ENCODE measurements at regions not wholly inside any gene's neighbourhood (a gene's known extent, or its start where the extent isn't known, plus 50 kb on each side); places are given as distances from the start of the nearest gene placed in this dataset.

- no peaks in the 10 kb centered on the region for H3K36me3 ChIP-seq (ENCODE audit: control insufficient read depth, insufficient read depth, low read length, severe bottlenecking)
- H3K27me3 ChIP-seq (replicated peaks; ENCODE audit: control insufficient read depth, insufficient read depth, low read length) = no peaks in the 10 kb centered on the region
- no peaks in the 10 kb centered on the region for H3K9me3 ChIP-seq (ENCODE audit: control insufficient read depth, low read length)
- no peak overlapping the region for H3K4me3 ChIP-seq (ENCODE audit: low read length)
- H3K9ac ChIP-seq (ENCODE audit: low read length) = no peak overlapping the region
- H3K4me1 ChIP-seq (ENCODE audit: control insufficient read depth, insufficient read depth, low read length) = no peaks in the 10 kb centered on the region
- no peak for DNase-seq (ENCODE audit: low read depth)
Measured at GRCh38 chr12:33555128-33555527, 115.5 kb upstream of the SYT10 start.

GRCh38 chr12:33560653-33561208 lies 121.1 kb upstream of the SYT10 start:
- Histone ChIP-seq H3K9ac (ENCODE audit: low read length) (no peak overlapping the region), H3K9me3 (ENCODE audit: control insufficient read depth, low read length) (no peaks in the 10 kb centered on the region), H3K36me3 (ENCODE audit: control insufficient read depth, insufficient read depth, low read length, severe bottlenecking) (no peaks in the 10 kb centered on the region), H3K27me3 (replicated peaks; ENCODE audit: control insufficient read depth, insufficient read depth, low read length) (no peaks in the 10 kb centered on the region), H3K4me1 (ENCODE audit: control insufficient read depth, insufficient read depth, low read length) (no peaks in the 10 kb centered on the region), H3K4me3 (ENCODE audit: low read length) (no peak overlapping the region)
- DNase-seq (ENCODE audit: low read depth) = no peak

- H3K36me3 ChIP-seq (ENCODE audit: control insufficient read depth, insufficient read depth, low read length, severe bottlenecking) = no peaks in the 10 kb centered on the region
- H3K4me1 ChIP-seq (ENCODE audit: control insufficient read depth, insufficient read depth, low read length) = no peaks in the 10 kb centered on the region
- DNase-seq (ENCODE audit: low read depth) = no peak
Measured at GRCh38 chr12:33562401-33562800, 122.8 kb upstream of the SYT10 start.

GRCh38 chr12:33566403-33566802 lies 126.8 kb upstream of the SYT10 start:
- H3K9ac ChIP-seq (ENCODE audit: low read length) = no peak overlapping the region
- DNase-seq (ENCODE audit: low read depth) = no peak
- H3K36me3 ChIP-seq (ENCODE audit: control insufficient read depth, insufficient read depth, low read length, severe bottlenecking) = no peaks in the 10 kb centered on the region
- H3K9me3 ChIP-seq (ENCODE audit: control insufficient read depth, low read length) = peaks cover 6% of the 10 kb centered on the region
- H3K4me3 ChIP-seq (ENCODE audit: low read length) = no peak overlapping the region
- no peaks in the 10 kb centered on the region for H3K4me1 ChIP-seq (ENCODE audit: control insufficient read depth, insufficient read depth, low read length)
- no peaks in the 10 kb centered on the region for H3K27me3 ChIP-seq (replicated peaks; ENCODE audit: control insufficient read depth, insufficient read depth, low read length)

More at GRCh38 chr12:33562401-33562800, 122.8 kb upstream of the SYT10 start:
- Histone ChIP-seq H3K9me3 (ENCODE audit: control insufficient read depth, low read length) (no peaks in the 10 kb centered on the region), H3K9ac (ENCODE audit: low read length) (no peak overlapping the region), H3K4me3 (ENCODE audit: low read length) (no peak overlapping the region), H3K27me3 (replicated peaks; ENCODE audit: control insufficient read depth, insufficient read depth, low read length) (no peaks in the 10 kb centered on the region)

- H3K9ac ChIP-seq (ENCODE audit: low read length) = no peak overlapping the region
- no peaks in the 10 kb centered on the region for H3K27me3 ChIP-seq (replicated peaks; ENCODE audit: control insufficient read depth, insufficient read depth, low read length)
- no peak overlapping the region for H3K4me3 ChIP-seq (ENCODE audit: low read length)
- no peak for DNase-seq (ENCODE audit: low read depth)
- peaks cover 6% of the 10 kb centered on the region for H3K9me3 ChIP-seq (ENCODE audit: control insufficient read depth, low read length)
- no peaks in the 10 kb centered on the region for H3K4me1 ChIP-seq (ENCODE audit: control insufficient read depth, insufficient read depth, low read length)
- no peaks in the 10 kb centered on the region for H3K36me3 ChIP-seq (ENCODE audit: control insufficient read depth, insufficient read depth, low read length, severe bottlenecking)
Measured at GRCh38 chr12:33575346-33575745, 135.7 kb upstream of the SYT10 start.

- Histone ChIP-seq H3K27me3 (replicated peaks; ENCODE audit: control insufficient read depth, insufficient read depth, low read length) (no peaks in the 10 kb centered on the region), H3K4me3 (ENCODE audit: low read length) (no peak overlapping the region), H3K9me3 (ENCODE audit: control insufficient read depth, low read length) (peaks cover 1% of the 10 kb centered on the region), H3K4me1 (ENCODE audit: control insufficient read depth, insufficient read depth, low read length) (peaks cover 7% of the 10 kb centered on the region), H3K9ac (ENCODE audit: low read length) (no peak overlapping the region), H3K36me3 (ENCODE audit: control insufficient read depth, insufficient read depth, low read length, severe bottlenecking) (no peaks in the 10 kb centered on the region)
- no peak for DNase-seq (ENCODE audit: low read depth)
Measured at GRCh38 chr12:33581613-33582122, 142.0 kb upstream of the SYT10 start.

GRCh38 chr12:33586576-33586975 lies 147.0 kb upstream of the SYT10 start:
- DNase-seq (ENCODE audit: low read depth) = no peak
- no peaks in the 10 kb centered on the region for H3K27me3 ChIP-seq (replicated peaks; ENCODE audit: control insufficient read depth, insufficient read depth, low read length)
- no peaks in the 10 kb centered on the region for H3K9me3 ChIP-seq (ENCODE audit: control insufficient read depth, low read length)
- H3K9ac ChIP-seq (ENCODE audit: low read length) = no peak overlapping the region
- no peak overlapping the region for H3K4me3 ChIP-seq (ENCODE audit: low read length)
- H3K36me3 ChIP-seq (ENCODE audit: control insufficient read depth, insufficient read depth, low read length, severe bottlenecking) = no peaks in the 10 kb centered on the region
- peaks cover 34% of the 10 kb centered on the region for H3K4me1 ChIP-seq (ENCODE audit: control insufficient read depth, insufficient read depth, low read length)

GRCh38 chr12:33587354-33587753 lies 147.7 kb upstream of the SYT10 start:
- peak overlapping the region; percentile 57 for H3K9ac ChIP-seq (ENCODE audit: low read length)
- H3K27me3 ChIP-seq (replicated peaks; ENCODE audit: control insufficient read depth, insufficient read depth, low read length) = no peaks in the 10 kb centered on the region
- H3K4me3 ChIP-seq (ENCODE audit: low read length) = peak overlapping the region; percentile 43
- DNase-seq (ENCODE audit: low read depth) = no peak
- no peaks in the 10 kb centered on the region for H3K36me3 ChIP-seq (ENCODE audit: control insufficient read depth, insufficient read depth, low read length, severe bottlenecking)
- H3K9me3 ChIP-seq (ENCODE audit: control insufficient read depth, low read length) = no peaks in the 10 kb centered on the region
- H3K4me1 ChIP-seq (ENCODE audit: control insufficient read depth, insufficient read depth, low read length) = peaks cover 30% of the 10 kb centered on the region

GRCh38 chr12:33587784-33588712 lies 148.4 kb upstream of the SYT10 start:
- no peaks in the 10 kb centered on the region for H3K27me3 ChIP-seq (replicated peaks; ENCODE audit: control insufficient read depth, insufficient read depth, low read length)
- peak overlapping the region; percentile 57 for H3K9ac ChIP-seq (ENCODE audit: low read length)
- peaks cover 30% of the 10 kb centered on the region for H3K4me1 ChIP-seq (ENCODE audit: control insufficient read depth, insufficient read depth, low read length)
- DNase-seq (ENCODE audit: low read depth) = peak; percentile 1
- no peaks in the 10 kb centered on the region for H3K36me3 ChIP-seq (ENCODE audit: control insufficient read depth, insufficient read depth, low read length, severe bottlenecking)
- peak overlapping the region; percentile 59 for H3K4me3 ChIP-seq (ENCODE audit: low read length)
- no peaks in the 10 kb centered on the region for H3K9me3 ChIP-seq (ENCODE audit: control insufficient read depth, low read length)

GRCh38 chr12:33588725-33589405 lies 149.2 kb upstream of the SYT10 start:
- peaks cover 30% of the 10 kb centered on the region for H3K4me1 ChIP-seq (ENCODE audit: control insufficient read depth, insufficient read depth, low read length)
- H3K9me3 ChIP-seq (ENCODE audit: control insufficient read depth, low read length) = no peaks in the 10 kb centered on the region
- H3K4me3 ChIP-seq (ENCODE audit: low read length) = peak overlapping the region; percentile 59
- H3K27me3 ChIP-seq (replicated peaks; ENCODE audit: control insufficient read depth, insufficient read depth, low read length) = no peaks in the 10 kb centered on the region
- H3K36me3 ChIP-seq (ENCODE audit: control insufficient read depth, insufficient read depth, low read length, severe bottlenecking) = no peaks in the 10 kb centered on the region
- DNase-seq (ENCODE audit: low read depth) = no peak
- peak overlapping the region; percentile 50 for H3K9ac ChIP-seq (ENCODE audit: low read length)

GRCh38 chr12:33589576-33590114 lies 150.0 kb upstream of the SYT10 start:
- no peak for DNase-seq (ENCODE audit: low read depth)
- peaks cover 30% of the 10 kb centered on the region for H3K4me1 ChIP-seq (ENCODE audit: control insufficient read depth, insufficient read depth, low read length)
- H3K9ac ChIP-seq (ENCODE audit: low read length) = no peak overlapping the region
- H3K36me3 ChIP-seq (ENCODE audit: control insufficient read depth, insufficient read depth, low read length, severe bottlenecking) = no peaks in the 10 kb centered on the region
- no peaks in the 10 kb centered on the region for H3K9me3 ChIP-seq (ENCODE audit: control insufficient read depth, low read length)
- H3K4me3 ChIP-seq (ENCODE audit: low read length) = no peak overlapping the region
- H3K27me3 ChIP-seq (replicated peaks; ENCODE audit: control insufficient read depth, insufficient read depth, low read length) = no peaks in the 10 kb centered on the region

Measured in adipocyte (in vitro differentiated cells).